PFSK-1 (cell line): ENCODE measurements at regions not wholly inside any gene's neighbourhood (a gene's known extent, or its start where the extent isn't known, plus 50 kb on each side); places are given as distances from the start of the nearest gene placed in this dataset.

ENCODE experiments used
- FOXP2 ChIP-seq: optimal IDR thresholded peaks from 2 replicates; pipeline ENCODE3; 2011; ENCODE audit warnings: borderline replicate concordance, control low read depth, inconsistent platforms; ENCODE audit not compliant: insufficient read depth; ENCODE audit errors: extremely low read length, extremely low read depth
- POLR2AphosphoS5 ChIP-seq: IDR thresholded peaks from 2 replicates; pipeline ENCODE4 v1.6.1; 2012; ENCODE audit warnings: low read depth, mild to moderate bottlenecking, control low read depth, low read length, moderate library complexity
- REST ChIP-seq, 2 experiments: IDR thresholded peaks; 2 replicates each; pipeline versions ENCODE4 v1.6.1 to v1.8.0; 2011 to 2012; ENCODE audit warnings: low read depth in 2 of 2, low read length in 2 of 2, control low read depth in 1 of 2, inconsistent platforms in 1 of 2, mild to moderate bottlenecking in 1 of 2, moderate library complexity in 1 of 2; ENCODE audit not compliant: insufficient read depth in 1 of 2
- SIN3A ChIP-seq: IDR thresholded peaks from 2 replicates; pipeline ENCODE4 v1.6.1; 2012; ENCODE audit warnings: mild to moderate bottlenecking, low read length, moderate library complexity, borderline replicate concordance; ENCODE audit not compliant: insufficient read depth
- TAF1 ChIP-seq: IDR thresholded peaks from 2 replicates; pipeline ENCODE4 v1.6.1; 2012; ENCODE audit warnings: low read length, control low read depth, borderline replicate concordance; ENCODE audit not compliant: insufficient read depth

- TF ChIP-seq REST (IDR thresholded peaks at IDR 0.05; ENCODE audit: insufficient read depth in 1 of 2, low read depth in 2 of 2, low read length in 2 of 2) (no peak), POLR2AphosphoS5 (no peak), FOXP2 (no peak), TAF1 (no peak), SIN3A (no peak)
Measured at GRCh38 chr5:82332886-82333615, 54.9 kb upstream of the RPS23 start.

- TF ChIP-seq REST (IDR thresholded peaks at IDR 0.05; ENCODE audit: insufficient read depth in 1 of 2, low read depth in 2 of 2, low read length in 2 of 2) (no peak), POLR2AphosphoS5 (no peak), SIN3A (no peak), FOXP2 (no peak), TAF1 (no peak)
Measured at GRCh38 chr5:82332064-82332855, 54.1 kb upstream of the RPS23 start.

GRCh38 chr5:82331557-82331956 is 53.4 kb upstream of the RPS23 start:
- TF ChIP-seq FOXP2 (no peak), TAF1 (no peak), SIN3A (no peak), POLR2AphosphoS5 (no peak), REST (IDR thresholded peaks at IDR 0.05; ENCODE audit: insufficient read depth in 1 of 2, low read depth in 2 of 2, low read length in 2 of 2) (no peak)

- no peak for TF ChIP-seq FOXP2
- TF ChIP-seq SIN3A, result no peak
- no peak for TF ChIP-seq TAF1
- TF ChIP-seq POLR2AphosphoS5, result no peak
- no peak for TF ChIP-seq REST (IDR thresholded peaks at IDR 0.05; ENCODE audit: insufficient read depth in 1 of 2, low read depth in 2 of 2, low read length in 2 of 2)
Measured at GRCh38 chr5:82330530-82331270, 52.5 kb upstream of the RPS23 start.
